ENCODE measurements at regions not wholly inside any gene's neighbourhood (a gene's known extent, or its start where the extent isn't known, plus 50 kb on each side); places are given as distances from the start of the nearest gene placed in this dataset.

DNA sequence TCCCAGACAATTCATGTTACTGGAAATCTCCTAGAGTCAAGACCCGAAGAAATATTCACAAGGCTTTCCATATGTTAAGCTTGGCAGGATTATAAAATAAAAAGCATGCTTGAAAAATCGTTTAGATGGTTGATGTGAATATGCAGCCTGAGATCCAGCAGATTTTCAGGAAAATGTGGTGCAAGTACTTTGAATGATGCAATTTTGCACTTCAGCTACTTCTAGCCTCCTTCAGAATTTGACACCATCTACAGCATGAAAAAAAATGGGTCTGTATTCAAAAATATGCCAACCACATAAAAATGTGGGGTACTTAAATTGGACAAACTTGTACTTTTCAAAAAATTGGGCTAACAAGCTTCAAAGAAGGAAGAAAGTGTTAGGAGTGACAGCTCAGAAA lies 340.6 kb upstream of the DCC start:
- no TSS peak for BruUV-seq (replicated peaks)
- no peak for DNase-seq (ENCODE audit: low read depth, low spot score)
- no peak for ATAC-seq

More for the DNA sequence above, 340.6 kb upstream of the DCC start:
- POLR2A ChIA-PET: no interaction called here
- no peaks in the 10 kb centered on the region for H4K20me1 ChIP-seq (ENCODE audit: insufficient read depth)
- RAD21 ChIA-PET (ENCODE audit: low non-redundant PET in 1 of 2, low total read pairs in 2 of 2, uncharacterized antibody in 2 of 2, unreplicated experiment in 2 of 2): no interaction called here
- no peaks in the 10 kb centered on the region for H3K4me1 ChIP-seq (ENCODE audit: control insufficient read depth in 1 of 2, insufficient read depth in 2 of 2, low read length in 2 of 2)
- H2AFZ ChIP-seq (ENCODE audit: low read depth, low read length, poor library complexity, severe bottlenecking): no peak overlapping the region
- H3K27me3 ChIP-seq (ENCODE audit: insufficient read depth, low read length): no peaks in the 10 kb centered on the region
- intact Hi-C loops (cut with micrococcal nuclease): no loop called here
- H3K9ac ChIP-seq (ENCODE audit: low read length): no peak overlapping the region
- no peaks in the 10 kb centered on the region for H3K79me2 ChIP-seq (ENCODE audit: insufficient read depth, low read length)
- no peaks in the 10 kb centered on the region for H3K36me3 ChIP-seq (ENCODE audit: control insufficient read depth in 1 of 2, insufficient read depth in 2 of 2, low read length in 2 of 2)
- H3K4me2 ChIP-seq (ENCODE audit: low read length): no peak overlapping the region
- no peak overlapping the region for H3K4me3 ChIP-seq (replicated peaks in 1 of 2; ENCODE audit: low read depth in 1 of 2, low read length in 2 of 2)
- CTCF ChIA-PET: no interaction called here
- no peaks in the 10 kb centered on the region for H3K9me2 ChIP-seq (ENCODE audit: insufficient read depth)
- no peak overlapping the region for H3K27ac ChIP-seq (ENCODE audit: low read depth, low read length)
- H3K9me3 ChIP-seq (ENCODE audit: control insufficient read depth in 1 of 2, insufficient read depth in 1 of 2, low read depth in 1 of 2, low read length in 2 of 2): peaks cover 7 to 19% of the 10 kb centered on the region in 2 experiments; a peak in 3 of 4 replicates
- TF ChIP-seq EGR1 (IDR thresholded peaks at IDR 0.05; ENCODE audit: low read depth): no peak
- TF ChIP-seq POLR2A (IDR thresholded peaks at IDR 0.05; ENCODE audit: borderline replicate concordance, extremely low read depth, insufficient read depth, insufficient read length): no peak
- TF ChIP-seq ZFX (IDR thresholded peaks at IDR 0.05): no peak
- no peak for TF ChIP-seq TCF7L2 (IDR thresholded peaks at IDR 0.05; ENCODE audit: borderline replicate concordance, extremely low read depth, insufficient read depth, insufficient read length)
- TF ChIP-seq, protein P1, sequence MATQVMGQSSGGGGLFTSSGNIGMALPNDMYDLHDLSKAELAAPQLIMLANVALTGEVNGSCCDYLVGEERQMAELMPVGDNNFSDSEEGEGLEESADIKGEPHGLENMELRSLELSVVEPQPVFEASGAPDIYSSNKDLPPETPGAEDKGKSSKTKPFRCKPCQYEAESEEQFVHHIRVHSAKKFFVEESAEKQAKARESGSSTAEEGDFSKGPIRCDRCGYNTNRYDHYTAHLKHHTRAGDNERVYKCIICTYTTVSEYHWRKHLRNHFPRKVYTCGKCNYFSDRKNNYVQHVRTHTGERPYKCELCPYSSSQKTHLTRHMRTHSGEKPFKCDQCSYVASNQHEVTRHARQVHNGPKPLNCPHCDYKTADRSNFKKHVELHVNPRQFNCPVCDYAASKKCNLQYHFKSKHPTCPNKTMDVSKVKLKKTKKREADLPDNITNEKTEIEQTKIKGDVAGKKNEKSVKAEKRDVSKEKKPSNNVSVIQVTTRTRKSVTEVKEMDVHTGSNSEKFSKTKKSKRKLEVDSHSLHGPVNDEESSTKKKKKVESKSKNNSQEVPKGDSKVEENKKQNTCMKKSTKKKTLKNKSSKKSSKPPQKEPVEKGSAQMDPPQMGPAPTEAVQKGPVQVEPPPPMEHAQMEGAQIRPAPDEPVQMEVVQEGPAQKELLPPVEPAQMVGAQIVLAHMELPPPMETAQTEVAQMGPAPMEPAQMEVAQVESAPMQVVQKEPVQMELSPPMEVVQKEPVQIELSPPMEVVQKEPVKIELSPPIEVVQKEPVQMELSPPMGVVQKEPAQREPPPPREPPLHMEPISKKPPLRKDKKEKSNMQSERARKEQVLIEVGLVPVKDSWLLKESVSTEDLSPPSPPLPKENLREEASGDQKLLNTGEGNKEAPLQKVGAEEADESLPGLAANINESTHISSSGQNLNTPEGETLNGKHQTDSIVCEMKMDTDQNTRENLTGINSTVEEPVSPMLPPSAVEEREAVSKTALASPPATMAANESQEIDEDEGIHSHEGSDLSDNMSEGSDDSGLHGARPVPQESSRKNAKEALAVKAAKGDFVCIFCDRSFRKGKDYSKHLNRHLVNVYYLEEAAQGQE (IDR thresholded peaks at IDR 0.05; ENCODE audit: low read depth): no peak
- no peak for TF ChIP-seq FOSL1 (IDR thresholded peaks at IDR 0.05; ENCODE audit: low read depth)
- TF ChIP-seq ZNF274 (IDR thresholded peaks at IDR 0.05; ENCODE audit: low read depth, low read length): no peak
- TF ChIP-seq, protein P2, sequence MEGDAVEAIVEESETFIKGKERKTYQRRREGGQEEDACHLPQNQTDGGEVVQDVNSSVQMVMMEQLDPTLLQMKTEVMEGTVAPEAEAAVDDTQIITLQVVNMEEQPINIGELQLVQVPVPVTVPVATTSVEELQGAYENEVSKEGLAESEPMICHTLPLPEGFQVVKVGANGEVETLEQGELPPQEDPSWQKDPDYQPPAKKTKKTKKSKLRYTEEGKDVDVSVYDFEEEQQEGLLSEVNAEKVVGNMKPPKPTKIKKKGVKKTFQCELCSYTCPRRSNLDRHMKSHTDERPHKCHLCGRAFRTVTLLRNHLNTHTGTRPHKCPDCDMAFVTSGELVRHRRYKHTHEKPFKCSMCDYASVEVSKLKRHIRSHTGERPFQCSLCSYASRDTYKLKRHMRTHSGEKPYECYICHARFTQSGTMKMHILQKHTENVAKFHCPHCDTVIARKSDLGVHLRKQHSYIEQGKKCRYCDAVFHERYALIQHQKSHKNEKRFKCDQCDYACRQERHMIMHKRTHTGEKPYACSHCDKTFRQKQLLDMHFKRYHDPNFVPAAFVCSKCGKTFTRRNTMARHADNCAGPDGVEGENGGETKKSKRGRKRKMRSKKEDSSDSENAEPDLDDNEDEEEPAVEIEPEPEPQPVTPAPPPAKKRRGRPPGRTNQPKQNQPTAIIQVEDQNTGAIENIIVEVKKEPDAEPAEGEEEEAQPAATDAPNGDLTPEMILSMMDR (IDR thresholded peaks at IDR 0.05 in 2 of 3, conservative IDR thresholded peaks at IDR 0.05 in 1 of 3; ENCODE audit: borderline replicate concordance in 1 of 3, insufficient read depth in 1 of 3, low read depth in 2 of 3, low read length in 2 of 3): no peak
- TF ChIP-seq YY1 (IDR thresholded peaks at IDR 0.05; ENCODE audit: extremely low read depth, insufficient replicate concordance, low read depth, low read length): no peak
- no peak for TF ChIP-seq CEBPB (IDR thresholded peaks at IDR 0.05; ENCODE audit: low read depth)
- TF ChIP-seq SRF (IDR thresholded peaks at IDR 0.05; ENCODE audit: low read depth): no peak
- TF ChIP-seq POLR2AphosphoS5 (IDR thresholded peaks at IDR 0.05; ENCODE audit: low read depth, low read length): no peak
- TF ChIP-seq EZH2phosphoT487 (IDR thresholded peaks at IDR 0.05; ENCODE audit: borderline replicate concordance): no peak
- TF ChIP-seq, protein P3, sequence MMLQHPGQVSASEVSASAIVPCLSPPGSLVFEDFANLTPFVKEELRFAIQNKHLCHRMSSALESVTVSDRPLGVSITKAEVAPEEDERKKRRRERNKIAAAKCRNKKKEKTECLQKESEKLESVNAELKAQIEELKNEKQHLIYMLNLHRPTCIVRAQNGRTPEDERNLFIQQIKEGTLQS (IDR thresholded peaks at IDR 0.05): no peak
- TF ChIP-seq, protein P4, sequence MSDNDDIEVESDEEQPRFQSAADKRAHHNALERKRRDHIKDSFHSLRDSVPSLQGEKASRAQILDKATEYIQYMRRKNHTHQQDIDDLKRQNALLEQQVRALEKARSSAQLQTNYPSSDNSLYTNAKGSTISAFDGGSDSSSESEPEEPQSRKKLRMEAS (IDR thresholded peaks at IDR 0.05): no peak
- TF ChIP-seq EZH2 (IDR thresholded peaks at IDR 0.05): no peak
- no peak for TF ChIP-seq SP1 (IDR thresholded peaks at IDR 0.05; ENCODE audit: low read depth)
- TF ChIP-seq SIN3A (IDR thresholded peaks at IDR 0.05; ENCODE audit: low read depth): no peak
- no peak for TF ChIP-seq RAD21 (IDR thresholded peaks at IDR 0.05; ENCODE audit: low read depth)
- TF ChIP-seq CBX3 (IDR thresholded peaks at IDR 0.05; ENCODE audit: low read depth): no peak

Measured in HCT116 (cell line).